ENCODE measurements at regions not wholly inside any gene's neighbourhood (a gene's known extent, or its start where the extent isn't known, plus 50 kb on each side); places are given as distances from the start of the nearest gene placed in this dataset.
"Not testable (repeated sequence)": the region's sequence is repeated elsewhere in the genome, so short reads cannot be mapped to it uniquely, and the experiment has no call there.

DNA sequence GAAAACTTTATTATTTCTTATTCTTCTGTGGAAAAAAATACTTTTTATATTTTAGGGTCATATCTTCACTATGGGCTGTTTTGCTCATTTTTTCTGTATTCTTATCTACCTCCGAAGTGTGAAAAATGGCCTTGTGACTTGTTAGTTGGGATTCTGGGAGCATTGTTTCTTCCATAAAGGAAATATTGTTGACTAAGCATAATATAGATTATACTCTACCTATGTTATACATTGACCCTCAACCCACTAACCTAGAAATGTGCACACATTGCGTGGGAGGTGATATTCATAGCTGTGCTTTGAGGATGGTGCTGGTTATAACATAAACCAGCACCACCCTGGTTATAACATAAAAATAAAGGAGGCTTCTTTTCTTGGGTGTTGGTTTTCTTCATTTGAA lies 259.2 kb upstream of the AADAT start:
- no CpG with 5 or more reads among the region's 2 CpGs for WGBS (ENCODE audit: insufficient coverage)

DNA sequence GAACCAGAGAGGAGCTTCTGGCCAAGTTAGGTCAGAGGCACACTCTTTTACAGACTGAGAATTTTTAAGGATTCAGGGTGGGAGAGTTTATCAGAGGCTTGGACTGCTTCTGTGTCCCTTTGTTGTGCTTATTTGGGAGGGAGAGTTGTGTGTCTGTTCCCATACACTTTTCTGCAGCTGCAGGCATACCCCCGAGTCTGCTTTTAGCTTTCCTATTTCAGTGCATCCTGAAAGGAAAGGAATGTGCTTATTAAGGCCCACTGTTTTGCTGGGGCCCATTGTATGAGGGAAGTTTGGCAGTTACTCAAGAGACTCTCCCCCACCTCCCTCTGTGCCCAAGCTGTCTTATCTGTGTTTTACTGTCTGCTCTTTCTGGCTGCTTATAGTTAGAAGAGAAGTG lies 257.4 kb upstream of the AADAT start:
- H3K4me1 Mint-ChIP-seq; DNase-seq; intact Hi-C loops (cut with micrococcal nuclease); H3K9ac ChIP-seq (ENCODE audit: low read length); H3K79me2 ChIP-seq (ENCODE audit: control insufficient read depth, insufficient read depth, low read length); CTCF ChIA-PET; H3K4me2 ChIP-seq (replicated peaks; ENCODE audit: low read depth, low read length, poor library complexity, severe bottlenecking); H2AFZ ChIP-seq (ENCODE audit: insufficient read depth, low read depth, low read length, poor library complexity, severe bottlenecking); H4K20me1 ChIP-seq (ENCODE audit: control insufficient read depth, insufficient read depth, low read length, poor library complexity, severe bottlenecking); H3K4me1 ChIP-seq (ENCODE audit: control insufficient read depth in 2 of 2, insufficient read depth in 2 of 2, low read length in 2 of 2); H3K4me3 Mint-ChIP-seq; H3K27me3 ChIP-seq (replicated peaks in 1 of 4; ENCODE audit: control extremely low read depth in 1 of 4, control insufficient read depth in 3 of 4, insufficient read depth in 4 of 4, low read length in 3 of 4); H3K27ac Mint-ChIP-seq; H3K27me3 Mint-ChIP-seq; H3K9me3 ChIP-seq (ENCODE audit: control extremely low read depth in 1 of 3, control insufficient read depth in 2 of 3, insufficient read depth in 1 of 3, low read length in 2 of 3); H3K27ac ChIP-seq (ENCODE audit: low read length in 2 of 2); ATAC-seq (ENCODE audit: low read depth); H3K36me3 ChIP-seq (replicated peaks in 1 of 2; ENCODE audit: control extremely low read depth in 1 of 2, control insufficient read depth in 1 of 2, extremely low read depth in 1 of 2, insufficient read depth in 2 of 2, low read length in 1 of 2); H3K4me3 ChIP-seq (ENCODE audit: control extremely low read depth in 1 of 5, extremely low read depth in 1 of 5, insufficient read depth in 1 of 5, low read depth in 2 of 5, low read length in 4 of 5); H3K9me3 Mint-ChIP-seq (ENCODE audit: insufficient read depth); POLR2A ChIA-PET: not testable (repeated sequence)
- WGBS (ENCODE audit: insufficient coverage), result no CpG with 5 or more reads among the region's 1 CpG

More for the DNA sequence above, 259.2 kb upstream of the AADAT start:
- H3K9me3 Mint-ChIP-seq (ENCODE audit: insufficient read depth), result no peaks in the 10 kb centered on the region
- DNase-seq (no peak), ATAC-seq (ENCODE audit: low read depth) (no peak)
- POLR2A ChIA-PET, result no interaction called here
- no peak overlapping the region for H2AFZ ChIP-seq (ENCODE audit: insufficient read depth, low read depth, low read length, poor library complexity, severe bottlenecking)
- no peak overlapping the region for H3K4me3 Mint-ChIP-seq
- no peaks in the 10 kb centered on the region for H3K36me3 ChIP-seq (replicated peaks in 1 of 2; ENCODE audit: control extremely low read depth in 1 of 2, control insufficient read depth in 1 of 2, extremely low read depth in 1 of 2, insufficient read depth in 2 of 2, low read length in 1 of 2)
- CTCF ChIA-PET, result no interaction called here
- intact Hi-C loops (cut with micrococcal nuclease), result no loop called here
- H3K27me3 ChIP-seq (replicated peaks in 1 of 4; ENCODE audit: control extremely low read depth in 1 of 4, control insufficient read depth in 3 of 4, insufficient read depth in 4 of 4, low read length in 3 of 4), result no peaks in the 10 kb centered on the region
- no peak overlapping the region for H3K27ac Mint-ChIP-seq
- H3K27me3 Mint-ChIP-seq, result peaks cover 3% of the 10 kb centered on the region
- H3K9me3 ChIP-seq (ENCODE audit: control extremely low read depth in 1 of 3, control insufficient read depth in 2 of 3, insufficient read depth in 1 of 3, low read length in 2 of 3), result no peaks in the 10 kb centered on the region
- H3K4me1 ChIP-seq (ENCODE audit: control insufficient read depth in 2 of 2, insufficient read depth in 2 of 2, low read length in 2 of 2), result no peaks in the 10 kb centered on the region
- H3K4me2 ChIP-seq (replicated peaks; ENCODE audit: low read depth, low read length, poor library complexity, severe bottlenecking), result no peak overlapping the region
- no peak overlapping the region for H3K9ac ChIP-seq (ENCODE audit: low read length)
- H3K4me1 Mint-ChIP-seq, result no peaks in the 10 kb centered on the region
- H4K20me1 ChIP-seq (ENCODE audit: control insufficient read depth, insufficient read depth, low read length, poor library complexity, severe bottlenecking), result no peaks in the 10 kb centered on the region
- H3K4me3 ChIP-seq (ENCODE audit: control extremely low read depth in 1 of 5, extremely low read depth in 1 of 5, insufficient read depth in 1 of 5, low read depth in 2 of 5, low read length in 4 of 5), result no peak overlapping the region
- TF ChIP-seq, protein P1, sequence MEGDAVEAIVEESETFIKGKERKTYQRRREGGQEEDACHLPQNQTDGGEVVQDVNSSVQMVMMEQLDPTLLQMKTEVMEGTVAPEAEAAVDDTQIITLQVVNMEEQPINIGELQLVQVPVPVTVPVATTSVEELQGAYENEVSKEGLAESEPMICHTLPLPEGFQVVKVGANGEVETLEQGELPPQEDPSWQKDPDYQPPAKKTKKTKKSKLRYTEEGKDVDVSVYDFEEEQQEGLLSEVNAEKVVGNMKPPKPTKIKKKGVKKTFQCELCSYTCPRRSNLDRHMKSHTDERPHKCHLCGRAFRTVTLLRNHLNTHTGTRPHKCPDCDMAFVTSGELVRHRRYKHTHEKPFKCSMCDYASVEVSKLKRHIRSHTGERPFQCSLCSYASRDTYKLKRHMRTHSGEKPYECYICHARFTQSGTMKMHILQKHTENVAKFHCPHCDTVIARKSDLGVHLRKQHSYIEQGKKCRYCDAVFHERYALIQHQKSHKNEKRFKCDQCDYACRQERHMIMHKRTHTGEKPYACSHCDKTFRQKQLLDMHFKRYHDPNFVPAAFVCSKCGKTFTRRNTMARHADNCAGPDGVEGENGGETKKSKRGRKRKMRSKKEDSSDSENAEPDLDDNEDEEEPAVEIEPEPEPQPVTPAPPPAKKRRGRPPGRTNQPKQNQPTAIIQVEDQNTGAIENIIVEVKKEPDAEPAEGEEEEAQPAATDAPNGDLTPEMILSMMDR (IDR thresholded peaks at IDR 0.05), result no peak
- TF ChIP-seq EZH2 (IDR thresholded peaks at IDR 0.05; ENCODE audit: borderline replicate concordance, insufficient read depth, low read depth, low read length, poor library complexity, severe bottlenecking), result no peak
- H3K79me2 ChIP-seq (ENCODE audit: control insufficient read depth, insufficient read depth, low read length), result no peaks in the 10 kb centered on the region
- H3K27ac ChIP-seq (ENCODE audit: low read length in 2 of 2), result no peak overlapping the region
